ENCODE measurements at regions not wholly inside any gene's neighbourhood (a gene's known extent, or its start where the extent isn't known, plus 50 kb on each side); places are given as distances from the start of the nearest gene placed in this dataset.

DNA sequence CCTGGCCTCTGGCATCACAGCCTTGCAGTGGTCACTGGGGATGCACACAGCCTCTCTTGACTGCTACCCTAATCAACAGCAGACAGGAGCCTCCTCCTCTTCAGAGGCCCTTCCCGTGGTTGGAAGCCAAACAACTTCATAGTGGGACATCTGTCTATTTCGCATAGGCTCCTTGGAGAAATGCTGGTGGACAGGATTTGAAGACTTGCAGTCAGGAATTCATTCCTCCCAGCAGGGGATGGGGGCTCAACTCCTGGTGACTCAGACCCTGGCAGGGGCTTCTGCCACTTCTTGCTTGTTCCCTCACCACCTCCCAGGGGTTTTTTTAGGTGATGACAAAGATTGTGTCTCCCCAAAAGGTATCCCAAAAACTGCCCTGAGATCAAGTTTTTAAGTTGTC, 191.7 kb upstream of the CAMK1G start:
- no peak for FAIRE-seq

DNA sequence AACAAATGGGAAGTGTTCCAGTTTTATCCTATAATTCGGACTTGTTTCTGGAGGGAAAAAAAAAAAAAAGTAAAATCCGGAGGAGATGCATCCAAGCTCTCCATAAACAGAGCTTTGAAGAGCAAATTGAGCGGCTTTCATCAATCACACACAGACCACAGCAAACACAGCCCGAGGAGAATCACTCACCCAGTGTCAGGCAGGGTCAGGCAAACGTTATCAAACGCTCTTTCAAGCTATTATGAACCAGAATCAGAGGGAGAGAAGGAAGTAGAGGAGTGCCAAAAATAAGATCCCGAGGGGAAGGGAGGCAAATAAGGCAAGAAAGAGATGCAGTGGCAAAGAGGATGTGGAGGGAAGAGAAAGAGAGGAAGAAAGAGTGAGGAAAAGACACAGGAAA, 188.3 kb upstream of the CAMK1G start:
- no peak for FAIRE-seq

DNA sequence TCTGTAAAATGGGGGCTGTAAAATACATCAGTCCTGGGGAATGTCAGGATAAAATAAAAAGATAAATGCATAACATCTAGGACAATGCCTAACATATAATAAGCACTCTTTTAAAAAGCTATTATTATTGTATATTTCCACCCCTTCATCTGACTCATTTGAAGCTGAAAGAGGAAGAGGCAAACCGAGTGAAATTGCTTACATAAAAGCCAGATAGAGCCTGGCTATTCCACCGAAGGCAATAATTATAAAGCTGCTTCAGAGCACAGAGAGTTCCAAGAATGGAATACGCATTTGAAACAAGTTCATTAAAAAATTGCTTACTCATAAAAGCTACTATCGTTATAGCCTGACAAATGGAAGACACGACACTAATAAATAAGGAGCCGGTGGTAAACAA, 186.1 kb upstream of the CAMK1G start:
- no peak for FAIRE-seq

DNA sequence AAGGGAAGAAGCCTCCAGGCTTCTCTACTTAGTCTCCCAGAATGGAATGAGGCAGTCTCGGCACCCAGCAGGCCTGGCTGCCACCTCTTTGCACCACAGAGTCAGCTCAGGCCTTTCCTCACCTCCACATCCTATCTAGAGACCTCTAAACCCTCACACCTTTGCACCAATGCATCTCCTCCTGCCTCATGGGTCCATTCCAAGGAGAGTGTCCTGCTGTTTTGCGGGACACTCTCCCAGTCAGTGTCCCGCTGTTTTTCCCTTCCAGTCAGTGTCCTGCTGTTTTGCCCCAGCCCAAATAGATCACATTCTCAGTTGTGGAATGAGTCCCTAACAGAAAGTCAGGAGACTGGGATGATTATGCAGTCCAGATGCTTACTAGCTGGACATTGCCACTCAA, 185.6 kb upstream of the CAMK1G start:
- FAIRE-seq, result no peak

DNA sequence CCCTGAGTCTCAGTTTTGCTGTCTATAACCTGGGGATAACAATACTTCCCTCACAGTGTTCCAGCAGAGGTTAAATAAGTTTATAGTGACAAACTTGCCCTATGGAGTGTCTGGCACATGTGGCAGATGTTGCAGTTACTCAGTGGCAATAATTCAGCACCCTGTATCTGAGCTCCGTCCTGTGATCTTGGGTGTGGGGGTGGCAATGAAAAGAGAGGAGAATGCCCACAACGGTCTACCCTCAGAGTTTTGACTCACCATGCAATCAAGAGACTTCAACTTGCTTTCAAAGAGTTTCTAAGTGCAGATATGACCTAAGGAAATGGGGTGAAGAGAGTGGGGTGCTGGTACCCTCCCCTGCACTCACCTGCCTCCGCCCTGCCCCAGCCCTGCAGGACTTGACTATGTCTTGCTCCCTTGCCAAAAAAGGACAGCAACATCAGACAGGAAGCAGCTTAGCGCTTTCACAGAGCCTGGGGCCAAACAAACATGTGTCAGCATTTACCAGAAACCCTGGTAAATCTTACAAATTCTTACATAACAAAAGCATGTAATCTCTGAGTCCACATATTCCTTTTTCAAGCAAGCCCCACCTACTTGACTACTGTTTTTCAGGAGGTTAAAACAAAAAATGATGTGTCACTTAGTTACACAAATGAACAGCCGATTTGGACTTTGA, 185.1 kb upstream of the CAMK1G start:
- FAIRE-seq, result no peak

DNA sequence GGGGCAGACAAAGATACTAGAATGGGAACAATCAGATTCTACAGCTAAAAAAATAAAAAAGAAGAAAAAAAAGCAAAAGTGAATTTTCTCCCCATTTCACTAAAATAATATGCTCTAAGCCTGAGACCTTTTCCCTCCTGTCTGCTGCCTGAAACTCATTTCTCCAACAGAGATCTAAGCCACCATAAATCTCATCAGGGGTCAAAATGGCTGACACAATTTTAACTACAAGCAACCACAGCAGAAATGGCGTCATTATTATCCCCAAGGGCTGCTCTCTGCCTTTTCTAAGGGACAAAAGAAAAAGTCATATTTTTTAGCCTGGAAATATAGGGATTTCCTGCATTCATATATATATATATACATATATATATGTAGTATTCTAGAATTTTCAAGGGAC, 183.7 kb upstream of the CAMK1G start:
- FAIRE-seq, result no peak

DNA sequence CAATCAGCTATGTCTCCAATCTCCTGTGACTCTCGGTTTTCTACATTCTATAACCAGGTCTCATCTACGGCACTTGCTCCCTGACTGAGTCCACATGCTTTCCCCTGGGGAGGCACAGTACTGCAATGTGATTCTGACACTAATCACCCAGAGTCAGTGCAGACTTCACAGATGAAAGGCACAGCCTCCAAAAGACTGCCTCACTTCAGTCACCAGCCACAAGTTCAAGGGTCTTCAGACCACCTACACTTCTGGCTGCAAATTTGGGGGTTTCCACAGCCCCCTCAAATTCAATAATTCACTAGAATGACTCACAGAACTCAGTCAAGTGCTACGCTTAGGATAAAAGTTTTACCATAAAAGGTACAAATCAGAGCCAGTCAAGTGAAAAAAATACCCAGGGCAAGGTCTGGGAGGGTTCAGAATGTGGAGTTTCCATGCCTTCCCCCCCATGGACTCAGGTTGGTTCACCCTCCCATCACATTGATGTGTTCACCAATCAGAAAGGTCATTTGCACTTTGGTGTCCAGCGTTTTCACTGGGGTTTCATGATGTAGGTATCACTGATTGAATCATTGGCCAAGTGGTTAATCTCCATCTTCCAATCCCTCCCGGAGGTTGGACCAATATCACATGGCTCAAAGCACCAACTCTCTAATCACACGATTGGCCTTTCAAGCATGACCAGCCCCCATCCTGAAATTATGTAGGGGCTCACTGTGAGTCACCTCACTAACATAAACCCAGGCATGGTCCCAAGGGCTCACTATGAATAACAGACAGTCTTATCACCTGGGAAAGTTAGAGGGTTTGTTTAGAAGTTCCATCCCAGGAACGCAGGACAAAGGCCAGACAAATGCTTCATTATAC, 182.9 kb upstream of the CAMK1G start:
- no peak for FAIRE-seq

DNA sequence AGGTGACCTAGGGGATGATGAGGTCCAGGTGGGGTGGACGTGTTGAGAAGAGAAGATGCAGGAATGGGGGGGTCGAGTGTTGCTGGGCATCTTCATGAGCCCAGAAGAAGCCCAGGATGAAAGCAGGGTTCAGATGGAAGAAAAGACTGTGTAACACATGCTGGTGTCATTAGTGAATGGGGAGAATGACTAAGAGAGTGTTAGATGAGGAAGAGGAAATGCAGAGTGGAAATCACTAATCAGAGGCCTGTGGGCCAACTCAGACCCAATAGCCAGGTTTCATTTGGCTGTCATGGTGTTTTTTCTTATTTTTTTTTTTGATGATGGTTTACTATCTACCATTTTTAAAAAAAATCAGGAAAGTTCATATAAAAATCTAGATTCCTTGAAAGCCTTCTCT, 180.8 kb upstream of the CAMK1G start:
- FAIRE-seq, result no peak

DNA sequence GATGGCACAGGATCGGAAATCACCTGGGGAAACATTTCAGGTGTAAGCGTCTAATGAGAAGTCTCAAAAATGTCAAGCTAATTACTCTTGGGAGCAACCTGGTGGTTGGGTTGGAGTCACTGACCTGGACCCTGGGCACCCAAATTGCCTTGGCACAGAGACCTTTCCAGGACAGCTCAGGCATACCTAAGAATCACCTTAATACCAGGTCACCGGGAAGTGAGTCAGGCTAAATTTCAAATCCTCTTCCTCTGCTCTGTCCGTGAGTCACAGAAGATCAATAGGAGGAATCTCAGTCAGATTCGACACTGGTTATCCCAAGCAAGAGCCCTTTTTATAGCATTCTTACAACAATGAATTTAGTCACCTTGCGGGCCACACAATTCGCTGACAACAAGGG, 179.6 kb upstream of the CAMK1G start:
- FAIRE-seq, result no peak

DNA sequence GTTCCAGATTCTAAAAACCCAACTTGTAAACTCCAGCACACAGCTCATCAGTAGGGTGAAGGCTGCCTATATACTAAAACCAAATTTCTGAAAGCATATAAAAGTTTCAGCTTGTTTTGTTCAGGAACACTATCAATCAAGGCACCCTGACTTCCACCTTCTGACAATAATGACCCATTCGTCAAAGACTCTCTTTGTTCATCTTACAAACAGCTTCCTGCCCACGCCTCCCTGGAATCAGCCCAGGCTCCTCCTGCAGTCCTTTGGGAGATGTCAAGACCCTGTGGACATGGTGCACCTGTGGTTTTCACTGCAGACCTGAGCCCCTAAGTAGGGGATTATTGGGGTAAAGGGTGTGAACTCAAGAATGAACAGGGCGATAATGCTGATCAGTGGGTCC, 178.9 kb upstream of the CAMK1G start:
- no peak for FAIRE-seq

DNA sequence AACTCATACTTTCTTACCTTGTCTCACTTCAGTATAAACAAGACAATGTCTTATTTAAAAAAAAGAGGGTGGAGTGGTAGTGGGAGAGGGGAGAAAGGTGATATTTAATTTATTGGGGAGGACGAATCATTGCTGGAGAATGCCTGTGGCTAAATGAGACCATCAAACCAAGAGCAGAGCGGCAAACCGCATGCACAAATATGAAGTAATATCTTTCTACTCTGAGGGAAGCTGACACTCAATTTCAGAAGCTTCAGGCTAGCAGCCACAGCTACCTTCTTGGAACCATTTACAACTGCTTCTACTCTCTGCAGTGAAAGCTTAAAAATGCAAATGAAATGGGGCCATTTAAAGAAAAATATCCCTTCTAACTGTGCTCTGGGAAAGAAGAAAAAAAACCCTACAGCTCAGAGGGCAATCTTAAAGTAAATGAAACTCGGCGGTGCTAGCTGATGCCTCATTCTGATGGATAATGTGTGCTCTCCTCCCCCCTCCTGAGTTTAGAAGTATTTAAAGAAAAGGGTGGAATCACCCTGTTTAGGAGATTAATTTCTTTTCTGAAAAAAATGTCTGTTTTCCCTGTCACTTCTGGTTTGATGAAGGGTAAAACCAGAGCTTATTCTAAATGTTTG, 178.2 kb upstream of the CAMK1G start:
- FAIRE-seq, result no peak

DNA sequence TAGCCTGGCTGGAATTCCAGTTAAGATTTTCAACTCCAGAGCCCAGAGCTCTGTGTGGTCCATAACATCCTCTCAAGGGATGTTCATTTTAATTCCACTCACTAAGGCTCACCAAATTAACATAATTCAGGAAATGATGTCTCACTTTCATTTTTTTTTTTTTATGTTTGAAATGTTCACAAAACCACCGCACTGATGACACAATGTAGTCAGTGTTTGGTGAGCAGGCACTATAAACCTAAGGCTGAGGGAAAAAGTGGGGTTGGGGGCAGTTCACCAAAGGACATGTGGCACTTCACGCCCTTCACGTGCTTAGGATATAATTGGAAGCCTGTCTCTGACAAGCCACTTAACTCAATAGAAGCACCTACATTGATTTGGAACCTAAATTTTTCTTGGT, 177.3 kb upstream of the CAMK1G start:
- no peak for FAIRE-seq

DNA sequence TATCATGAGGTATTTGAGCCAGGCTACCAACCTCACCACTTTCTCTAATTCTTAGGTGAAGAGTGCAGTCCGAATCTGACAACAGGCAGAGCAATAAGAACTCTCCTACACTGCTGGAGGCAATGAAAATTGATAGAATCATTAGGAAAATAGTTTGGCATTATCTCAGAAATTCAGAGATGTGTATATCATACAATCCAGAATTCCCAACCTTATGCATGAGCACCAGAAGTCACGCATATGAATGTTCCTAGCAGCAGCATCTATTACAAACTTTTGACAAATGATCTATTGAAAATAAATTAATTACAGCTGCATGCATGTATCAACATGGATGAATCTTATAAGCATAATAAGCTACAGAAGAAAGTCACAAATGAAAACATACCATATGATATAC, 176.9 kb upstream of the CAMK1G start:
- FAIRE-seq, result no peak

DNA sequence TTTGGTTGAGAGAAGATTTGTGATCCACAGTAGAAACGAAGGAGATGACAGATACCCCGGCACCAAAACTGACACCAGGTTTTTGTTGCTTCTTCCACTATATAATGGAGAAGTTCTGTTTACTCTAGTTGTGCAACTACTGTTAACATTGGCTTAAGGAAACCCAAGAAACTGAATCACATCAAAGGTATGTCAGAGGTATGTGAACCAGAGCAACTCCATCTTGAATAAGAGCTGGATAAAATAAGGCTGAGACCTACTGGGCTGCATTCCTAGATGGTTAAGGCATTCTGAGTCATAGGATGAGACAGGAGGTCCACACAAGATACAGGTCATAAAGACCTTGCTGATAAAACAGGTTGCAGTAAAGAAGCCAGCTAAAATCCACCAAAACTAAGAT, 173.7 kb upstream of the CAMK1G start:
- no peak for FAIRE-seq

DNA sequence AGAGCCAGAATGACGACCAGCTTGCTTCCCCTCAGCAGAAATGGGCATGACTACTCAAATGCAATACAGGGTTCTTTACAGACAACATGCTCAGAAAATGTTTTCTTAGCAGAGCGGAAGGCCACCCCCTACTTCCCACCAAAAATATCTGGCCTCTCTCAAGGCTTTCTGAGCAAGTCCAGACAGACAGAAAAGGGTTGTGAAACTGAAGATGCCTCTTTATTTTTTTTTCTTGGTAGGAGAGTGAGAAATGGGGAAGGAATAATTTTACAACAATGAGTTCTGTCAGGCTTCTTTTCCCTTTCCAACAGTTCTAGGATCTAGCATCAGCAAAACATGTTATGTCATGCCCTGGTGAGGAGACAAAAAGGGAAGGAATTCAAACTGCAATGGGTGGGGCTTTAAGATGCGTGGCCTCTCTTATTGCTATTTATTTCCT, 172.0 kb upstream of the CAMK1G start:
- FAIRE-seq, result no peak

DNA sequence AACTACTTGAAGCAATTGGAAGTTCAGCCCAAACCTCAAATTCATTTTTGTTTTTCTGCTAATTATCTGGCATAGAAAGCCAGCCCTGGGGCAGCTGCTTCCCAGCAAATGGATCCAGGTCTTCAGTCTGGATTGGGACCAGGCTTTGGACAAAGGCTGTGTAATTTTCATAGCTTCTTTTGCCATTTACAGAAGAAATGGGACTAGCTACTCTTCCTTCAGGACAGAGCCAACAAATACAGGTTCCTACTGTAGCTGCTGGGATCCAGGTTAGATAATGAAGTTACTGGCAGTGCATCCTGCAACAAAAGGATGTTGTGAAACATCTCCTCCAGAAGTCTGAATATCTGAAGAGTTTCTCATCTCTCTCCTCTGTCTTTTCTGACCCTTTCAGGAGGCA, 171.5 kb upstream of the CAMK1G start:
- no peak for FAIRE-seq

DNA sequence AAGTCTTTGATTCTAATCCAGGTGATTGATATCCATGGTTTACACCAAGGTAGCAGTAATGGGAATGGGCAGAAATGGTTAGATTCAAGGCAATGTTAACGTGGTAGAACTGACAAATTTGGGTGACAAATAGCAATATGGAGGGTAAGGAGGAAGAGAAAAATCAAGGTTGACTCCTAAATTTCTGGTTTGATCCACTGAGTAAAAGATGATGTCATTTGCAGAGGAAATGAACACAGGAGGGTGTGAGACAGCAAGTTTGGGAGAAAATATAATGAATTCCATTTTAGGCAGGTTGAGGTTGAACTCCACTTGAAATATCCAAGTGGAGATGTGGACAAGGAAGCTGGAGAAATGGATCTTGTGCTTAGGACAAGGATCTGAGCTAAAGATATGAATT, 170.9 kb upstream of the CAMK1G start:
- no peak for FAIRE-seq

DNA sequence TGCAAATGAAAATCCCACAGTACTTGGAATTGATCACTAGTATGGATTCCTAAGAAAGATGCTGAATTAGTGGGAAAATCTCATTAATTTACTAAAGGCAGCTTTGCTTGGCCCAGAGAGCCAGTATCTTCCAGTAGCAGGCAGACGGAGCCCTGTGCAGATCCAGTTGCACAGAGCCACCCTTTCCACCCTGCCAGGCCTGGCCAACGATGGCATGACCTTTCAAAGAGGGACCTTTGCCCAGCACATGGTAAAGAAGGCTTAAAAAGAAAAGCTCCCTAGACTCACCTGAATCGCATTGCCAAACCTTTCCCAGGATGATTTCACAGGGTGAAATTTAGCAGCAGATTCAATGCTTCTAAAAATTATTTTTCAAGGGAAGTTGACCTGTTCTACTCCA, 170.5 kb upstream of the CAMK1G start:
- FAIRE-seq, result no peak

DNA sequence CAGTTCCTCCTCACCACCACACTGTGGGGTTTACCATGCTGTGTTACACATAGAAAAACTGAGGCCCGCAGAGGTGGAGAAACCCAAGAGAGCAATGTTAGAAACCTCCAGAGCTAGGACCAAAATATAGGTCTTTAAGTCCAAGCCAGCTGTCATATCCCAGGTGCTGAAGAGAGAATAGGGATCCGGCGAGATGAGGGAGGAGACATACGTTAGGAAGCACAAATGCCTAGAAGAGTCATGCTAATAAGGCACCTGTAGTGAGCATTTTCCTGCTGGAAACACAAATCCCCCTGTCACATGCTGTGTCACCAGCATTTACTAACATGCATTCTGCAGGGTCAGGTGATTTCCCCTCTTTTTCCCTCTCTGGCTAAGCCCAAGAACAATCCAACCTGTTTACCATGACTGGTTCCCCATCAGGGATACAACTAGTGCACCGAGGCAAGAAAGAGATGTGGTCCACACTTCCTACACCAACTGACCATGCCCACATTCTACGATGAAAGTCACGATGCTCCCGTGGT, 168.6 kb upstream of the CAMK1G start:
- FAIRE-seq, result no peak

DNA sequence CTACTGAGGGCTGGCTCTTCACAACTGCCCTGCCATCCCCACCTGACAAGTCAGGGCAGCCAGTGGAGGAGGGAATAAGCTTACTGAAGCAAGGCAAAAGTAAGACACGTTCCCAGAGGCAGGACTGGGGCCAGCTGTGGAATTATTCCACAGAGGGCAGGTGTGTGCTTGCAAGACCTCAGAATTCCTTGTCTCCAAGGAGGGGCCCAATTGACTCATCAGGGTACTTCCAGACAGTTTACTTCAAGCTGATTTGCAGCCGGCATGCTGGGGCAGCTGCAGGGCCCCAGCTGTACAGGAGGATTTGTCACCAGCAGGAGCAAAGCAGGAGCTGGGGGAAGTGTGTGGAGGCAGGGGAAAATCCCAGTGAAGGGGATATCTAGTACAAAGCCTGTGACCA, 167.5 kb upstream of the CAMK1G start:
- no peak for FAIRE-seq

DNA sequence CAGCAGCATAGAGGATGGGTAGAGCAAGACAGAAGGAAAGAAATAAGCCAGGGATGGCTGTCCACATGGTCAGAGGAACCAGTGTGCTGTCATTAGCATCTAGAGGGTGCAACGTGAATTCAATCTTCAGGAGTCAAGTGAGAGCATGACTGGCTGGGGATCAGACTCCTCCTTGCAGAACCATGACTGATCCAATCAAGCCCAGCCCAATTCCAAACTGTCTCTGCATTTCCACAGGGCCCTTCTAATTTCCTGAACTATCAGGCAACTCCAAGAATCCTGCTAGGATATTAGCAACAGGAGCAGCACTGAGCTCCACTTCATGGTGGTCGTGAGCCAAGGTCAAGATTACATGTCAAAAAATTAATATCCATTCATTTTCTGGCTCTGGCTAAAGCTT, 166.8 kb upstream of the CAMK1G start:
- no peak for FAIRE-seq

DNA sequence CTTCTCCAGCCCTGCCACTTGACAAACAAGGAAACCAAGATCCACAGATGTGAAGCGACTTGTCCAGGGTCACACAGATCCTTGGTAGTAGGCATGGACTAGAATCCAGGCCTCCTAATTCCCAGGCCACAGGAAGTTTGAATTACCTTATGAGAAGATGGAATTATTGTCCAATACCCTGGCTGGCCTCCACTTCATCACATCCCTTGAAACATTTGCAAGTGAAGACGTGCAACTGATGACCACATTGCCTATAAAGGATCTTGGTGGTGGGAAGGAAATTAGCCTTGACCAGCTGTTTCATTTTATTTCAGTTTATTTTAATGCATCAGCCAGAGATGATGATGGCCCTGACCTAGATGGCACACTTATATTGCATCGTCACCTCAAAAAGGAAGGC, 165.8 kb upstream of the CAMK1G start:
- FAIRE-seq, result no peak

DNA sequence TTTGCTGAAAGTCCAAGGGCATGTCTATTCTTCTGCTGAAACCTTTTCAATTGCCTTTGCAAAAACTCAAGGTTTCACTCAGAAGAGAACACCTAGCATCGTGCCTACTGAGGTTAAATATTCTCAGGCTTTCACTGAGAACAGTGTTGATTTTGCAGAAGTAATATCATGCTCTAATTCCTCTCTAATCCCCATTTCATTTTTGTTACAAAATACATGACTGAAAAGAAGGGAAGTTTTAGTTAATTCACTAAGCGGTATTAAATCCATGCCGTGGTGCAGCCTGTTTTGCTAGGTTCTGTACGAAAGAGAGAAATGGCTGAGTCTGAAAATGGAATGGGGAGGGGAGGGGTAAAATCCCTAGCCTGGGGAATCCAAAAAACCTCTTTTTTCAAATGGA, 163.2 kb upstream of the CAMK1G start:
- no peak for FAIRE-seq

DNA sequence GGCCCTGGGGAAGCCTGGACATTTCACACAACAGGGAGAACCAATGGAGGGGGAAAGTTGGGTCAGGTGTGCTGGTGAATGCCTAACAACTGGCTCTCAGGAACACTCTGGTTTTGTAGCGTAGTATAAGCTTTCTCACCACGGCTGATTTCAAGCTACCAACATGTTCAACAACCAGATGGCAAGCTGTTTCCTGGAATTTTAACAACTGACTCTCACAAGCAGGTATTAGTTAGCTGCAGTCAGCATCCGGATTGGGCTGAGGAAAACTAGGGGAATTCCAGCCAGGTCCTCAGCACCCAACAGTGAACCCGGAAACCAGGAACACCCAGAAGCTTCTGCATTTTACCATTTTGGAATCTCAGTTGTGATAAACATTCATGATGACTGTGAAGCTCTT, 162.3 kb upstream of the CAMK1G start:
- no peak for FAIRE-seq
